ENCODE measurements at regions not wholly inside any gene's neighbourhood (a gene's known extent, or its start where the extent isn't known, plus 50 kb on each side); places are given as distances from the start of the nearest gene placed in this dataset.

DNA sequence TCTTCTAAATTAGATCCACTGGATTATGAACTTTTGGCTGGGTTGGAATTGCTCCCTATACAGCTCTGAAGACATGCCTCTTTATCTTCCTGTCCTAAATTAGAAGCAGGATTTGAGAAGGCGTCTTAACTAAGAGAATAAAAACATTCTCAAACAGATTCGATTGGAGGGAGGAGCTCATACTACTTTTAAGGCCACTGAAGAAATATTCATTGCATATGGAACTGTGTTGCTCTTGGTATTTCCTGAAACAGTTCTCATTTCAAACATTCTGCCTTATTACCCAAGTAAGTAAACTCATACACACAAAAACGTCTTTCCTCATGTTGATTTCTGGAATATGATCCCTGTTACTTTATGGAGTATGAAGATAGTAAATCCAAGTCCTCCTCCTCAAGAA, 519.7 kb upstream of the CDH4 start:
- Histone ChIP-seq H3K4me3 (ENCODE audit: insufficient read depth, low read depth, low read length) (no peak overlapping the region), H3K36me3 (ENCODE audit: control insufficient read depth, insufficient read depth, low read length) (no peaks in the 10 kb centered on the region), H2AK5ac (ENCODE audit: low read depth, low read length) (no peak overlapping the region), H3K9me1 (ENCODE audit: insufficient read depth, low read length) (no peaks in the 10 kb centered on the region), H3K79me1 (ENCODE audit: low read depth in 1 of 2, low read length in 2 of 2) (no peaks in the 10 kb centered on the region), H3K9me3 (ENCODE audit: control insufficient read depth, insufficient read depth, low read length) (peaks cover 7% of the 10 kb centered on the region), H2BK120ac (ENCODE audit: low read depth, low read length) (no peak overlapping the region), H3K14ac (replicated peaks; ENCODE audit: low read depth, low read length) (no peak overlapping the region), H2AFZ (replicated peaks; ENCODE audit: low read length, poor library complexity) (no peak overlapping the region), H3K56ac (ENCODE audit: extremely low read depth, insufficient read depth, low read length) (no peak overlapping the region), H2BK20ac (ENCODE audit: low read depth, low read length) (no peak overlapping the region), H3K4me1 (ENCODE audit: control insufficient read depth, insufficient read depth, low read length) (no peaks in the 10 kb centered on the region), H4K20me1 (ENCODE audit: insufficient read depth, low read length) (no peaks in the 10 kb centered on the region), H4K91ac (ENCODE audit: insufficient read depth, low read depth, low read length) (no peak overlapping the region), H2BK5ac (ENCODE audit: low read depth, low read length, poor library complexity, severe bottlenecking) (no peak overlapping the region), H4K5ac (ENCODE audit: low read depth, low read length) (no peak overlapping the region), H2BK15ac (ENCODE audit: low read depth, low read length) (no peak overlapping the region), H3K4ac (ENCODE audit: low read depth, low read length) (no peak overlapping the region), H3K27ac (ENCODE audit: insufficient read depth, low read length) (no peak overlapping the region), H3K23ac (ENCODE audit: low read depth, low read length) (no peak overlapping the region), H4K8ac (ENCODE audit: low read depth in 2 of 2, low read length in 2 of 2) (no peak overlapping the region), H2AK9ac (replicated peaks; ENCODE audit: low read depth, low read length, poor library complexity) (no peak overlapping the region), H3K4me2 (ENCODE audit: low read depth, low read length) (no peak overlapping the region), H3K9ac (ENCODE audit: low read depth, low read length) (no peak overlapping the region), H3K18ac (ENCODE audit: low read depth, low read length) (no peak overlapping the region), H3K27me3 (ENCODE audit: control insufficient read depth, insufficient read depth, low read length) (no peaks in the 10 kb centered on the region)
- ChIA-PET CTCF (no interaction called here), POLR2A (ENCODE audit: unreplicated experiment) (no interaction called here)
- intact Hi-C loops (cut with micrococcal nuclease) (no loop called here), dilution Hi-C loops (cut with HindIII; ENCODE audit: low sequenced_read_pairs, unreplicated experiment) (no loop called here), in situ Hi-C loops (cut with MboI; ENCODE audit: low sequenced_read_pairs) (no loop called here)
- BruUV-seq (replicated peaks): no TSS peak
- TF ChIP-seq CHD1 (IDR thresholded peaks at IDR 0.05; ENCODE audit: low read depth, low read length) (no peak), BHLHE40 (IDR thresholded peaks at IDR 0.05; ENCODE audit: low read depth, low read length) (no peak), RCOR1 (IDR thresholded peaks at IDR 0.05; ENCODE audit: insufficient replicate concordance, low read length) (no peak), USF2 (IDR thresholded peaks at IDR 0.05; ENCODE audit: low read depth, low read length) (no peak), SMC3 (IDR thresholded peaks at IDR 0.05; ENCODE audit: low read depth, low read length) (no peak), POLR2A (IDR thresholded peaks at IDR 0.05; ENCODE audit: low read depth, low read length) (no peak), MAFK (IDR thresholded peaks at IDR 0.05; ENCODE audit: low read depth, low read length) (no peak), NFE2L2 (IDR thresholded peaks at IDR 0.05; ENCODE audit: low read depth, low read length) (no peak), CEBPB (IDR thresholded peaks at IDR 0.05; ENCODE audit: low read depth, low read length) (no peak), FOS (IDR thresholded peaks at IDR 0.05; ENCODE audit: low read depth, low read length) (no peak), MAZ (IDR thresholded peaks at IDR 0.05; ENCODE audit: borderline replicate concordance, low read depth, low read length) (no peak), RAD21 (IDR thresholded peaks at IDR 0.05; ENCODE audit: low read length) (no peak), MXI1 (IDR thresholded peaks at IDR 0.05; ENCODE audit: borderline replicate concordance, low read depth, low read length) (no peak), RFX5 (IDR thresholded peaks at IDR 0.05; ENCODE audit: low read depth, low read length) (no peak)
- TF ChIP-seq, protein P1, sequence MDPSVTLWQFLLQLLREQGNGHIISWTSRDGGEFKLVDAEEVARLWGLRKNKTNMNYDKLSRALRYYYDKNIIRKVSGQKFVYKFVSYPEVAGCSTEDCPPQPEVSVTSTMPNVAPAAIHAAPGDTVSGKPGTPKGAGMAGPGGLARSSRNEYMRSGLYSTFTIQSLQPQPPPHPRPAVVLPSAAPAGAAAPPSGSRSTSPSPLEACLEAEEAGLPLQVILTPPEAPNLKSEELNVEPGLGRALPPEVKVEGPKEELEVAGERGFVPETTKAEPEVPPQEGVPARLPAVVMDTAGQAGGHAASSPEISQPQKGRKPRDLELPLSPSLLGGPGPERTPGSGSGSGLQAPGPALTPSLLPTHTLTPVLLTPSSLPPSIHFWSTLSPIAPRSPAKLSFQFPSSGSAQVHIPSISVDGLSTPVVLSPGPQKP (IDR thresholded peaks at IDR 0.05; ENCODE audit: borderline replicate concordance, low read depth, low read length): no peak
- TF ChIP-seq, protein P2, sequence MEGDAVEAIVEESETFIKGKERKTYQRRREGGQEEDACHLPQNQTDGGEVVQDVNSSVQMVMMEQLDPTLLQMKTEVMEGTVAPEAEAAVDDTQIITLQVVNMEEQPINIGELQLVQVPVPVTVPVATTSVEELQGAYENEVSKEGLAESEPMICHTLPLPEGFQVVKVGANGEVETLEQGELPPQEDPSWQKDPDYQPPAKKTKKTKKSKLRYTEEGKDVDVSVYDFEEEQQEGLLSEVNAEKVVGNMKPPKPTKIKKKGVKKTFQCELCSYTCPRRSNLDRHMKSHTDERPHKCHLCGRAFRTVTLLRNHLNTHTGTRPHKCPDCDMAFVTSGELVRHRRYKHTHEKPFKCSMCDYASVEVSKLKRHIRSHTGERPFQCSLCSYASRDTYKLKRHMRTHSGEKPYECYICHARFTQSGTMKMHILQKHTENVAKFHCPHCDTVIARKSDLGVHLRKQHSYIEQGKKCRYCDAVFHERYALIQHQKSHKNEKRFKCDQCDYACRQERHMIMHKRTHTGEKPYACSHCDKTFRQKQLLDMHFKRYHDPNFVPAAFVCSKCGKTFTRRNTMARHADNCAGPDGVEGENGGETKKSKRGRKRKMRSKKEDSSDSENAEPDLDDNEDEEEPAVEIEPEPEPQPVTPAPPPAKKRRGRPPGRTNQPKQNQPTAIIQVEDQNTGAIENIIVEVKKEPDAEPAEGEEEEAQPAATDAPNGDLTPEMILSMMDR (conservative IDR thresholded peaks at IDR 0.05; ENCODE audit: low read depth, low read length): no peak
- WGBS, 2 experiments (ENCODE audit: extremely low coverage in 2 of 2, insufficient read length in 1 of 2): no CpG with 5 or more reads among the region's 3 CpGs
- ATAC-seq (ENCODE audit: low read depth) (no peak), DNase-seq (no peak)
